B cell (primary cell): ENCODE measurements at regions not wholly inside any gene's neighbourhood (a gene's known extent, or its start where the extent isn't known, plus 50 kb on each side); places are given as distances from the start of the nearest gene placed in this dataset.

ENCODE experiments used
- ATAC-seq: fragments of 200-7000 bp; cut with Tn5 transposase; one replicate; pipeline ENCODE4 v1.10.0; 2021; ENCODE audit warnings: low read depth, mild to moderate bottlenecking, moderate number of reproducible peaks, moderate library complexity
- CTCF ChIA-PET: fragments of 350-600 bp; sonication (Branson Sonifier 250); formaldehyde crosslinking; loops from one replicate; lab custom pipeline; 2021; ENCODE audit warnings: antibody characterized with exemption, inconsistent platforms; lab: Charles Lee
- POLR2A ChIA-PET: fragments of 350-600 bp; sonication (Branson Sonifier 250); formaldehyde crosslinking; loops from one replicate; lab custom pipeline; 2021; ENCODE audit warnings: antibody characterized with exemption; lab: Charles Lee
- DNase-seq: peaks from one replicate; pipeline ENCODE4 v3.0.0; 2013
- H2AFZ ChIP-seq: 2 replicates; pipeline ENCODE4 v1.6.1; 2012; ENCODE audit warnings: mild to moderate bottlenecking, low read depth, low read length; ENCODE audit not compliant: insufficient read depth, poor library complexity, severe bottlenecking
- H3K27ac ChIP-seq, 2 donors: 1 replicate in 1 of 2; 2 replicates in 1 of 2; pipeline ENCODE4 v1.5.1; 2012 to 2013; ENCODE audit warnings: low read length in 2 of 2, mild to moderate bottlenecking in 2 of 2, moderate library complexity in 1 of 2
- H3K27me3 ChIP-seq, 4 experiments: fragments of 200-600 bp in 1 of 4; sonication (generic) in 1 of 4; replicated peaks in 1 of 4; 1 replicate in 2 of 4; 2 replicates in 2 of 4; pipeline versions ENCODE4 v1.6.1 to v1.7.0; 2013 to 2016; ENCODE audit warnings: low read length in 3 of 4, mild to moderate bottlenecking in 2 of 4, mixed read lengths in 1 of 4, moderate library complexity in 1 of 4; ENCODE audit not compliant: insufficient read depth in 4 of 4, control insufficient read depth in 3 of 4; ENCODE audit errors: control extremely low read depth in 1 of 4
- H3K36me3 ChIP-seq, 2 experiments: replicated peaks in 1 of 2; 1 replicate in 1 of 2; 2 replicates in 1 of 2; pipeline versions ENCODE4 v1.6.1 to v1.7.1; 2013; ENCODE audit warnings: low read length in 1 of 2; ENCODE audit not compliant: insufficient read depth in 2 of 2, control insufficient read depth in 1 of 2; ENCODE audit errors: control extremely low read depth in 1 of 2, extremely low read depth in 1 of 2
- H3K4me1 ChIP-seq, 2 donors: fragments of 200-600 bp in 1 of 2; sonication (generic) in 1 of 2; 1 replicate in 1 of 2; 2 replicates in 1 of 2; pipeline versions ENCODE4 v1.5.1 to v1.6.1; 2013 to 2017; ENCODE audit warnings: low read length in 2 of 2; ENCODE audit not compliant: control insufficient read depth in 2 of 2, insufficient read depth in 2 of 2
- H3K4me2 ChIP-seq: replicated peaks from 2 replicates; pipeline ENCODE3; 2012; ENCODE audit warnings: mild to moderate bottlenecking, low read depth, low read length; ENCODE audit not compliant: poor library complexity, severe bottlenecking
- H3K4me3 ChIP-seq, 5 experiments: fragments of 200-600 bp in 1 of 5; sonication (generic) in 1 of 5; 1 replicate in 3 of 5; 2 replicates in 2 of 5; pipeline versions ENCODE4 v1.5.1 to v1.7.0; 2011 to 2016; ENCODE audit warnings: low read length in 4 of 5, mild to moderate bottlenecking in 4 of 5, low read depth in 2 of 5, control low read depth in 1 of 5, moderate library complexity in 1 of 5; ENCODE audit not compliant: insufficient read depth in 1 of 5; ENCODE audit errors: control extremely low read depth in 1 of 5, extremely low read depth in 1 of 5
- H3K79me2 ChIP-seq: fragments of 200-600 bp; sonication (generic); one replicate; pipeline ENCODE4 v1.6.0; 2016; ENCODE audit warnings: low read length; ENCODE audit not compliant: control insufficient read depth, insufficient read depth
- H3K9ac ChIP-seq: fragments of 200-600 bp; sonication (generic); 2 replicates; pipeline ENCODE4 v1.6.1; 2017; ENCODE audit warnings: mild to moderate bottlenecking, low read length, moderate library complexity
- H3K9me3 ChIP-seq, 3 donors: one replicate each; pipeline versions ENCODE4 v1.6.1 to v1.7.1; 2013; ENCODE audit warnings: low read length in 2 of 3; ENCODE audit not compliant: control insufficient read depth in 2 of 3, insufficient read depth in 1 of 3; ENCODE audit errors: control extremely low read depth in 1 of 3
- H4K20me1 ChIP-seq: 2 replicates; pipeline ENCODE4 v1.6.0; 2012; ENCODE audit warnings: mild to moderate bottlenecking, low read length; ENCODE audit not compliant: insufficient read depth, control insufficient read depth, poor library complexity, severe bottlenecking
- H3K27ac Mint-ChIP-seq: one replicate; pipeline ENCODE4 v1.8.0; 2021; ENCODE audit warnings: mixed read lengths
- H3K27me3 Mint-ChIP-seq: one replicate; pipeline ENCODE4 v1.8.0; 2021; ENCODE audit warnings: mixed read lengths
- H3K4me1 Mint-ChIP-seq: one replicate; pipeline ENCODE4 v1.8.0; 2021; ENCODE audit warnings: mixed read lengths
- H3K4me3 Mint-ChIP-seq: one replicate; pipeline ENCODE4 v1.8.0; 2021; ENCODE audit warnings: mixed read lengths
- H3K9me3 Mint-ChIP-seq: one replicate; pipeline ENCODE4 v1.8.0; 2022; ENCODE audit warnings: mixed read lengths; ENCODE audit not compliant: insufficient read depth
- EZH2 ChIP-seq: IDR thresholded peaks from 2 replicates; pipeline ENCODE4 v1.6.1; 2012; ENCODE audit warnings: borderline replicate concordance, low read depth, mild to moderate bottlenecking, moderate library complexity, low read length; ENCODE audit not compliant: insufficient read depth, poor library complexity, severe bottlenecking
- WGBS: methylation state at CpG from one replicate; pipeline ENCODE4 v1.1.5; 2013; ENCODE audit warnings: missing lambda C conversion rate; ENCODE audit not compliant: insufficient coverage; 5-methylcytosine and 5-hydroxymethylcytosine counted together
- intact Hi-C: fragments of 100-400 bp; cut with micrococcal nuclease; formaldehyde crosslinking; loops from one replicate; pipeline ENCODE4 v1.10.0; 2022
- TF ChIP-seq, protein P1 (sequence below): fragments of 200-600 bp; IDR thresholded peaks from one replicate; pipeline ENCODE4 v1.8.0; 2022; ENCODE audit warnings: antibody characterized with exemption, mild to moderate bottlenecking

DNA sequence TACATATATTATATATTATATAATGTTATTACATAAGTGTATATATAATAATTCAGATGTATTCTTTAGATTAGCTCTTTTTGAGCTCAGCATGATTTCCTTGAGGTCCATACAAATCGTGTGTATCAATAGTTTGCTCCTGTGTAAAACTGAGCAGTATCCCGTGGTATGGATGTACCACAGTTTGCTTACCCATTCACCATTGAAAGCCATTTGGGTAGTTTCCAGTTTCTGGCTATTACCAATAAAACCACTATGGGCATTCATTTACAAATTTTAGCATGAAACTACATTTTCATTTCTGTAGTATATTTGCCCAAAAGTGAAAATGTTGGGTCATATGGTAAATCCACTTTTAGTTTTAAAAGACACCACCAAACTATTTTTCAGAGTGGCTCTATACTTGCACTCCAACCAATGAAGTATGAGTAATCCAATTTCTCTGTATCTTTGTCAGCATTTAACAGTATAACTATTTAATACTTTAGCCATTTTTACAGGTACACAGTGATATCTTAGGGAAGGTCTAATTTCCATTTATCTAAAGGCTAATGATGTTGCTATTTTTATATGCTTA is 1361.4 kb upstream of the GBE1 start:
- WGBS, result 67% methylated on average over 2 of the region's 2 CpGs
- DNase-seq, result no peak
- no peak overlapping the region for H3K9ac ChIP-seq
- no peaks in the 10 kb centered on the region for H3K79me2 ChIP-seq
- intact Hi-C loops, result no loop called here
- no peak overlapping the region for H3K27ac Mint-ChIP-seq
- no peak overlapping the region for H3K27ac ChIP-seq
- H3K9me3 Mint-ChIP-seq, result peaks cover 2% of the 10 kb centered on the region
- H3K4me3 Mint-ChIP-seq, result no peak overlapping the region
- no peaks in the 10 kb centered on the region for H3K27me3 ChIP-seq
- no peaks in the 10 kb centered on the region for H3K27me3 Mint-ChIP-seq
- no peak overlapping the region for H2AFZ ChIP-seq
- no peaks in the 10 kb centered on the region for H3K4me1 ChIP-seq
- peaks cover 0 to 1% (median 0%) of the 10 kb centered on the region in 3 donors for H3K9me3 ChIP-seq
- ATAC-seq, result no peak
- H3K4me3 ChIP-seq, result no peak overlapping the region
- ChIA-PET POLR2A (no interaction called here), CTCF (no interaction called here)
- no peak overlapping the region for H3K4me2 ChIP-seq
- H3K36me3 ChIP-seq, result no peaks in the 10 kb centered on the region
- H4K20me1 ChIP-seq, result no peaks in the 10 kb centered on the region
- TF ChIP-seq EZH2, result no peak
- TF ChIP-seq, protein P1, sequence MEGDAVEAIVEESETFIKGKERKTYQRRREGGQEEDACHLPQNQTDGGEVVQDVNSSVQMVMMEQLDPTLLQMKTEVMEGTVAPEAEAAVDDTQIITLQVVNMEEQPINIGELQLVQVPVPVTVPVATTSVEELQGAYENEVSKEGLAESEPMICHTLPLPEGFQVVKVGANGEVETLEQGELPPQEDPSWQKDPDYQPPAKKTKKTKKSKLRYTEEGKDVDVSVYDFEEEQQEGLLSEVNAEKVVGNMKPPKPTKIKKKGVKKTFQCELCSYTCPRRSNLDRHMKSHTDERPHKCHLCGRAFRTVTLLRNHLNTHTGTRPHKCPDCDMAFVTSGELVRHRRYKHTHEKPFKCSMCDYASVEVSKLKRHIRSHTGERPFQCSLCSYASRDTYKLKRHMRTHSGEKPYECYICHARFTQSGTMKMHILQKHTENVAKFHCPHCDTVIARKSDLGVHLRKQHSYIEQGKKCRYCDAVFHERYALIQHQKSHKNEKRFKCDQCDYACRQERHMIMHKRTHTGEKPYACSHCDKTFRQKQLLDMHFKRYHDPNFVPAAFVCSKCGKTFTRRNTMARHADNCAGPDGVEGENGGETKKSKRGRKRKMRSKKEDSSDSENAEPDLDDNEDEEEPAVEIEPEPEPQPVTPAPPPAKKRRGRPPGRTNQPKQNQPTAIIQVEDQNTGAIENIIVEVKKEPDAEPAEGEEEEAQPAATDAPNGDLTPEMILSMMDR, result no peak
- no peaks in the 10 kb centered on the region for H3K4me1 Mint-ChIP-seq

DNA sequence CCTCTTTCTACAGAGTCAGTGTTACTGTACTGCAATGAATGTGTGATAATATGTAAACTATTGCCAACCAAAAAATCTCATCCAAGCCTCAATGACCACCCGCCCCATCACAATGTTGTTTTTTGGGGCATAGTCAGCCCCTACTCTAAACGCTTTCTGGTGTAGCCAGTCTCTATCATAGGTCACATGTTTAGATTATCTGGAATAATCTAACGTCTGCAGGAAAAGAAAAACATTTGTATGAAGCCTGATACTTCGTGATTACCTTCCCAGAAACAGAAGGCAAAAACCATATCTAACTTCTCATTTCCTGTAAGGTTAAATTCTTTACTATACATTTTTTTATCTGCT is 1331.8 kb upstream of the GBE1 start:
- H3K27ac Mint-ChIP-seq, result no peak overlapping the region
- H3K27me3 Mint-ChIP-seq, result no peaks in the 10 kb centered on the region
- H3K4me1 Mint-ChIP-seq, result no peaks in the 10 kb centered on the region
- DNase-seq (no peak), ATAC-seq (no peak)
- CTCF ChIA-PET, result no interaction called here
- H3K9me3 ChIP-seq, result peaks cover 0 to 3% (median 0%) of the 10 kb centered on the region in 3 donors
- no peaks in the 10 kb centered on the region for H3K27me3 ChIP-seq
- H3K9ac ChIP-seq, result no peak overlapping the region
- H4K20me1 ChIP-seq, result no peaks in the 10 kb centered on the region
- H2AFZ ChIP-seq, result no peak overlapping the region
- 20% methylated on average over 1 of the region's 4 CpGs for WGBS
- no peak overlapping the region for H3K4me3 ChIP-seq
- no peaks in the 10 kb centered on the region for H3K4me1 ChIP-seq
- no peaks in the 10 kb centered on the region for H3K36me3 ChIP-seq
- intact Hi-C loops, result no loop called here
- no peaks in the 10 kb centered on the region for H3K79me2 ChIP-seq
- TF ChIP-seq EZH2, result no peak
- TF ChIP-seq, protein P1, result no peak
- no peak overlapping the region for H3K4me2 ChIP-seq
- POLR2A ChIA-PET, result no interaction called here
- H3K9me3 Mint-ChIP-seq, result no peaks in the 10 kb centered on the region
- no peak overlapping the region for H3K27ac ChIP-seq
- no peak overlapping the region for H3K4me3 Mint-ChIP-seq
